ENCODE measurements at regions not wholly inside any gene's neighbourhood (a gene's known extent, or its start where the extent isn't known, plus 50 kb on each side); places are given as distances from the start of the nearest gene placed in this dataset.

GRCh38 chr15:77753281-77753873, 120.7 kb upstream of the LINGO1 start:
- TF ChIP-seq POLR2A (IDR thresholded peaks at IDR 0.05; ENCODE audit: extremely low read depth, insufficient read length) (no peak), MYC (IDR thresholded peaks at IDR 0.05; ENCODE audit: low read depth, low read length) (no peak), MAX (IDR thresholded peaks at IDR 0.05; ENCODE audit: low read depth, low read length) (no peak), CTCF (IDR thresholded peaks at IDR 0.05; ENCODE audit: low read depth, low read length) (no peak)
- peak; percentile 49 for DNase-seq (ENCODE audit: low read depth)

GRCh38 chr15:77749998-77750540, 117.4 kb upstream of the LINGO1 start:
- no peak for DNase-seq (ENCODE audit: low read depth)
- H3K4me3 ChIP-seq (ENCODE audit: low read depth, low read length), result no peak overlapping the region
- TF ChIP-seq MAX (IDR thresholded peaks at IDR 0.05; ENCODE audit: low read depth, low read length) (no peak), POLR2A (IDR thresholded peaks at IDR 0.05; ENCODE audit: extremely low read depth, insufficient read length) (no peak), CTCF (IDR thresholded peaks at IDR 0.05; ENCODE audit: low read depth, low read length) (no peak), MYC (IDR thresholded peaks at IDR 0.05; ENCODE audit: low read depth, low read length) (no peak)

More at GRCh38 chr15:77753281-77753873, 120.7 kb upstream of the LINGO1 start:
- no peak overlapping the region for H3K4me3 ChIP-seq (ENCODE audit: low read depth, low read length)

- no peak overlapping the region for H3K4me3 ChIP-seq (ENCODE audit: low read depth, low read length)
- TF ChIP-seq CTCF (IDR thresholded peaks at IDR 0.05; ENCODE audit: low read depth, low read length), result no peak
- no peak for TF ChIP-seq MAX (IDR thresholded peaks at IDR 0.05; ENCODE audit: low read depth, low read length)
- no peak for TF ChIP-seq POLR2A (IDR thresholded peaks at IDR 0.05; ENCODE audit: extremely low read depth, insufficient read length)
- TF ChIP-seq MYC (IDR thresholded peaks at IDR 0.05; ENCODE audit: low read depth, low read length), result no peak
- DNase-seq (ENCODE audit: low read depth), result peak; percentile 21
Observed at GRCh38 chr15:77749236-77749997, 116.7 kb upstream of the LINGO1 start.

- no peak for DNase-seq (ENCODE audit: low read depth)
- TF ChIP-seq CTCF (IDR thresholded peaks at IDR 0.05; ENCODE audit: low read depth, low read length) (no peak), MAX (IDR thresholded peaks at IDR 0.05; ENCODE audit: low read depth, low read length) (no peak), MYC (IDR thresholded peaks at IDR 0.05; ENCODE audit: low read depth, low read length) (no peak), POLR2A (IDR thresholded peaks at IDR 0.05; ENCODE audit: extremely low read depth, insufficient read length) (no peak)
- no peak overlapping the region for H3K4me3 ChIP-seq (ENCODE audit: low read depth, low read length)
Observed at GRCh38 chr15:77748078-77749064, 115.7 kb upstream of the LINGO1 start.

Measured in NB4 (cell line).